ENCODE measurements at regions not wholly inside any gene's neighbourhood (a gene's known extent, or its start where the extent isn't known, plus 50 kb on each side); places are given as distances from the start of the nearest gene placed in this dataset.

- TF ChIP-seq CTCF (IDR thresholded peaks at IDR 0.05; ENCODE audit: low read length) (no peak), EZH2 (optimal IDR thresholded peaks at IDR 0.05; ENCODE audit: low read depth, low read length) (no peak), EZH2phosphoT487 (IDR thresholded peaks at IDR 0.05; ENCODE audit: low read length) (no peak)
These were observed 126.6 kb upstream of the LYZL2 start for GRCh38 chr10:30756151-30756550.
